Activated CD4-positive, alpha-beta T cell treated with anti-CD3 and anti-CD28 coated beads, Interleukin-10, Interleukin-2, amounts not matched to agents 100 ng/mL and 50 ng/mL, durations not matched to agents 16 hours and 8 hours (primary cell): ENCODE measurements at regions not wholly inside any gene's neighbourhood (a gene's known extent, or its start where the extent isn't known, plus 50 kb on each side); places are given as distances from the start of the nearest gene placed in this dataset.

Source experiments
- DNase-seq: peaks from one replicate; pipeline ENCODE4 v3.0.0-alpha.2; 2020

DNA sequence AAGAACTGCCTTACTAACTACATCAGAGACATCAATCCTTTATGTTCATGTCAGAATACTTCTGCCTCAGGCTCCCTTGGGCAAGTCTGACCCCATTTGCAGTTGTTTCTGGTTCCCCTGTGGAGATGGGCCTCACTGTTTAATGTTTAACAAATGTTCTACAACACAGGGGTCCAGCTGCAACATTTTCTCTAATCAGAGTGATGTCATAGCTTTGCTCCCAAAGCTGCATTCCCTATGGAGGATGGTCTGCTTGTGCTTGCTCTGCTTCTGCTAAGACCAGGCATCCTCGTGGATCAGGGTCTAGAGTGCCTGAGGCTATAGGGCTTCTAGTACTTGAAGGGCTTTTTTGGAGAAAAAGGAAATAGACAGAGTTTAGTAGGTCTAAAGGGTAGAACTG lies 1071.2 kb downstream of the TTLL7 start:
- DNase-seq, result no peak

DNA sequence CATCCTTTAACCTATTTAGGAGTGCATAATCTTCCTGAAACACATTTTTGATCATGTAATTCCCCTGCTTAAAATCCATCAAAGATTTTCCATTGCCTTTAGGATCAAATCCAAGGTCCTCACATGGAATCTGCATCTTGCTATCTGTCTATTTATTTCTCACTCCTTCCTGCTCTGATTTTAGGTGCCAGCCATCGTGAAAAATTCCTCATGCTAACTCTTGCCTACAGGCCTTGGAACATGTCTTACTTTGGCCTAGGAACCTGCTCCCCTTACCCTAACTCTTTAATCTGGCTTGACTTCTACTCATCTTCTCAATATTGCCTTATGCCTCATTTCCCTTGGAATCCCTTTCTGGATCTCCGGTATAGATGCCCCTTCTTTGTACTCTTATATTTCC lies 1074.3 kb downstream of the TTLL7 start:
- DNase-seq, result no peak

DNA sequence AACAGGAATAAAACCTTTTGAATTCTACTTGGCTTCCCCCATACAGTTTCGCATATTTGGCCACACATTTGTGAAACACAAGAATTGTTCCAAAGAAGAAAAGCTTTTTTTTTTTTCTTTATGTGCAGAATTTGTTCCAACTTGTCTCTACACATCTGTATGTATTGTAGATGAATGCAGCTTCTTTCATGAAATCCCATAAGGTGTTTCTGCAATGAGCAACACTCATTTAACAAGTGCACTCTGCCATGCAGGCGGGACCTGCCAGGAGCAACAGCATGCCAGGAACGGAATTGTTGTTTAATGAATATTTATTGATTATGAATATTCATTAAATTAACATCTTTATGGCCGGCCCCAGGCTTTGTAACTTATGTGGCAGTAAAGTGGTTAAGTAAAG lies 1075.0 kb downstream of the TTLL7 start:
- no peak for DNase-seq

DNA sequence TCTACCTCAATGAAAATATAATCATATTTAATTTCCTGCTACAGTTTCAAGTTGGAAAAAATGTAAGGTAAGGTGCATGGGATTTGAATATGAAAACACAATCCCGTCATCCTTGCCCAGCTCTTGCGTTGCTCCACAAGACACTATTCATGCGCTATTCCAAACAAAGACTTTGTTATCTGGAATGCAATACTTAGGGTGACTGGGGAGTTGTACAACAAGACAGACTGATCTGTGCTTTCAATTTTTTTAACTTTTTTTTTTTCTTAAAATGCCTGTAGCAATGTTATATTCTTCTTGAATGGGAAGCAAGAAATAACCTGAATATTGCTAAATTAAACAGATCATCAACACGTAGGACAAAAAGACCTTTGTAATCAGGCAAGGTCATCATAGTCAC lies 1077.2 kb downstream of the TTLL7 start:
- DNase-seq, result no peak

DNA sequence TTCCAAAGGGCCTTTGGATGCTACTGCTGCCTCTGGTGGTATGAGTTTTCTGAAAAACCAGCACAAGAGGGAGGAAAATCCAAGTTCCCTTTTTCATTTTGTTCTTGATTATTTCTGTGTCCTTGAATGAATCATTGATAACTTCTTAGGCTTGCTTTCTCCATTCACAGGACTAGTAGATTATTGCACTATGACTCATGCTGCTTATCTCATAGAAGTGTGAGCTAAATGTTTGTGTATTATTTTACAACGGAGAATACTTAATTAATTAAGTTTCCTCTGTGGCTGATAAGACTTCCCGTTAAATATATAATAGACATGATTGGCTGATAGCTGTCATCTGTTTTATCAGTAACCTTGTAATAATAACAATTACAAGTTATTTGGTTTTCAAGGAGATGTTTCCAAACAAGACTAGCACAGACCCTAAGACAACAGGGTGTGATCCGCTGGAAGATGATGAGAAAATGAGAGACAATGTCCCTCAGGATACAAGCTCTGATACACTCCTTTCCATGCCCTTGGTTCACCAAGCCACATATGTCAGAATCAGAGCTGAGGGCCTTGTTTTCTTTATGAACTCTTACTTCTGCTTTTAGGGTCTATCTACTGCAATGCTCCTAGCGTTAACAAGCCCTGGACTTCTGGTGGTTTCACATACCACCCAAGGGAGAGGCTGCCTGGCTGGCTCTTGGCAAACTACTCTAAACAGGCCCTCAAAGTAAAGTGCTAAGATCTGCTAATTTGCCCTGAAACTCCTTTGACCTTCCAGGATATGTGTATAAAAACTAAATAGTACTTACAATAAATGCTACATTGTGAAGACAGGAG lies 1078.3 kb downstream of the TTLL7 start:
- no peak for DNase-seq

DNA sequence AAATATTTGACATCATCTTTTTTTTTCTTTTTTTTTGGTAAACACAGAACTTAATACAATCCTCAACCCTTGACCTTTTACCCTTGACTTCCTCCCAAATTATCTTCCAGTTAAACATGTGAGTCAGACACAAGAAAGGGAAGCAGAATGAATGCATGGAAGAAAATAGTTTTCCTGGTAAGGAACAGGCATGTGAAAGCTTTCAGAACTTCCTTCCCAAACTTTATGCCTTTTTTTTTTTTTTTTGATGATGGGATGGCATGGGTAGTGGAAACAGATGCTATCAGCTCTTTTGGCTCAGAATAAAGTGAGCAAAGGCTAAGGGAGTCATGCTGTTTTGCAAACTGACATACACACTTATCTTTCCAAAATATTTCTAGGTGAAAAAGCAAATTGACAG lies 1079.1 kb downstream of the TTLL7 start:
- DNase-seq, result no peak

DNA sequence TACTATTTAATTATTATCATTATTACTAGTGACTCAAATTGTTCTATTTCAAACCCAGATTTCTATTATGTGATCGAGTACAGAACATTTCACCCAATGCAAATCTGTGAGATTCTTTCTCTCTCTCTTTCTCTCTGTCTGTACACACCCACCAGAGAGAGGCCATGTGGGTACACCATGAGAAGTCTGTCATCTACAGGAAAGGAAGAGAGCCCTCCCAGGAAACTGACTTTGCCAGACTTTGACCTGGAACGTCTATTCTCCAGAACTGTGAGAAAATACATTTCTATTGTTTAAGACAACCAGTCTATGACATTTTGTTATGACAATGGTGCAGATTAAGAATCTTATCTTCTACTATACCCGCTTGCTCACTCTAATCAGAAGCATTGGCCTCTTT lies 1091.6 kb downstream of the TTLL7 start:
- DNase-seq, result no peak

DNA sequence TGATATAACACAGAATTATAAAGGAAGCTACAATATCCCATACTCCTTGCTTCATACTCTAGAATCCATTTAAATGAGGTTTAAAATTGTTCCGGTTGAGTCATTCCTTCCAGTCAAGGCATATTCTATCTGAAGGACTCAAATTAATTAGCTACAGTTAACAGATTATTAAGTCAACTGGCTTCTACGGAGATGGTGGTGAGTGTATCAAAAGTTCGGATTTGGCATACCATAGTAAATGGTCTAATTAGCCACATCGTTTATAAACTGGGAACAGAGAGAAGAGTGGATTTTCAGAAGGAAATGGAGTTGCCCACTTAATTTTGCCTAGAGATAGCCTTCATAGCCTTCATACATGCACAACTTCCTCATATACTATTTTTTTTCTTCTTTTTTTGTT lies 1095.3 kb downstream of the TTLL7 start:
- DNase-seq, result no peak

DNA sequence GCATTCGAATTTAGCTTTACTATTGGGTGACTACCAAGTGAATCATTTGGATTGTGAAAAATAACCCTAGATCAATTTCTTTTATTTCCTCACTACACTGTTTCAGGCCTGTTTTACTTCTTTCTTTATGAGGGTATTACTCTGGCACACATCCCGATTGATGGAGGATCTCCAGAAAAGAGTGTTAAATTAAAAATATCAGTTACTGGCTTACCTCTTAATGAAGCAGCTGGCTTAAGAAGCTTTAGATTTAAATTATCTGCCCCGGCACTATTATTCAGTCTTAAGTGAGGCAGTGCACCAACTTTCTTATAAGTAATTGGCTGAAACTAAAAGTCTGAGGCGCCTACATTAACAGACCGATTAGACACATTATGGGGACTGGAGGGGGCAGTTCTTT lies 1097.4 kb downstream of the TTLL7 start:
- DNase-seq, result no peak

DNA sequence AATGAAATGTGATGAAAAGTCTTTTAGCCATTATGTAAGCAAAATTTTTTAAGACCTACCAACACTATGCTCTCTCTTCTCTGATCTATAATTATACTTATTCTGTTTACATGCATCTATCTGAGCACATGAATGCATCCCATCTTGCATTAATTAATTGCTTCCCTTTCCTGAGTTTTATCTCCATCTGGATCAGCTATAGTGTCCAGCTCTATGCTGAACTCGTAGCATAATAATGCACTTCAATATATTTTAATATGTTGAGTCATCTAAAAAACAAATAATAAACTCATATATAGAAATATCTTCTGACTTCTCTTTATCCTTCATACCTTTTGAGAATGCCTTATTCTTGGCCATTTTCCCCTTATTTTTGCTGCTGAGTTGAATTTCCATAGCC lies 1097.8 kb downstream of the TTLL7 start:
- no peak for DNase-seq

DNA sequence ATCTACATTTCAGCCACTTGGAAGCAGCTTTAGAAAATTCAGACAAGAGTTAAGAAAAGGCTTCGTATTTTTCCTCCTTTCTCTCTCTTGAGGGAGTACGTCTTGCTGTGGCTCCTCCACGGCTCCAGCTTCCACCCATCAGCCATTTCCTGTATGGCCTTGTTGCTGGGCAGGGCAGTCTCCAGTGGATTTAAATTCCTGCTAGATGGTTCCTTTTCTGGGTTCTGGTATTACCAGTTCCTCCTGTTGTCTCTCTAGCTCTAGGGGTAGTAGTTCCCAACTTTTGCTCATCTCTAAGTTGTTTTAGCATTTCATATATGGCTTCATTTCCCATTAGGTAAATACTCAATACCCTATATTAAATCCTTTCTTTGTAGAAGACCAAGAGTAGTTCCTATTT lies 1098.3 kb downstream of the ADGRL2 start:
- no peak for DNase-seq

DNA sequence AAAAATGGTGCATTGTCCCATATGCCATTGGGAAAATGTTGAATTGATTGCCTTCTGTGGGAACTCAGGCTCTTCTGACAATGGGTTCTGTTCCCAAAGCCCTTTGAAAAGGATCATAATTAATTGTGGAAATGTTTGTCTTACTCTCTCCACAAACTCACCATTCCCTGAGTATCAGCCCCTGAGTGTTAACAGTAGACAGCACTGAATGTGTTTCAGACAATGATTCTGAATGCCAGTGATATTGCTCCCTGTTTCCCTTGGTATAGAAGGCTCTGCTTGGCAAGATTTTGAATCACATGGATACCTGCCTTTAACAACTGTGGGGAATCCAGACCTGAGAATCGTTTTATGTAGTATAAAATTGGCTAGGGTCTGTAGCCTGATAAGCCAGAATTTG lies 1096.8 kb downstream of the ADGRL2 start:
- DNase-seq, result no peak

DNA sequence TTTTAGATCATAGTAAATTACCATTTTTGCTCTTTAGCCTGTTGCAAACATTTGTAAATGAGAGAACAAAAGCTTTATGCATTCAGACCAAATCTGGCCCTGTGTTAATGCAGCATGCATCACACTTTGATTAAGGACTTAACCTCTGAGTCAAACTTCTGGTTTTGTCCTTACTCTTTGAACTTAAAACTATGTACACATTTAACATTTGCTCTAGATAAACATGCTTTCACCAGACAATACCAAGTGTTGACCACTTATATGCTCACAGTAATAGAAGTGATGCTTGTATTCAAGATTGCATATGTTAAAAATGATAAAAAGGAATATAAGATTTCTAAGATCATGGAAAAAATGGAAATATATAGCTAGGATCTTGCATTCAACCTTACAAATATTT lies 1095.3 kb downstream of the ADGRL2 start:
- no peak for DNase-seq

DNA sequence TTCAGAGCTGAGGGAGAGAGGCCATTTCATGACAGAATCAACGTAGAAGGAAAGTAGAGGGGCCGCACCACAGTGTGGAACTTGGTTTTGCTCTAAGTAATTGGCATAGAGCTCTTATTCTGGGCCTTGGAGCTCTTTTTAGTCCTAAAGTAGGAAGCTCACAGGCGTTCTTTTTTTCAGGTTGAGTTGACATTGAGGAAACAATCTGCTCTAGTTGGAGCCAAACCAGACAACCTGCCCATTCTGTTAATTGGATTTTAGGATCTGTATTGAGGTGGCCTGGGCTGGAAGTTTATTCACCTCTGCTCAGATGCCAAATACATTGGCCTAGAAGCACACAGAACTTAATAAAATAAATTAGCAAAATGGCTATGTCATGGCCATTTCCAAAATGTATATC lies 1093.9 kb downstream of the ADGRL2 start:
- no peak for DNase-seq

DNA sequence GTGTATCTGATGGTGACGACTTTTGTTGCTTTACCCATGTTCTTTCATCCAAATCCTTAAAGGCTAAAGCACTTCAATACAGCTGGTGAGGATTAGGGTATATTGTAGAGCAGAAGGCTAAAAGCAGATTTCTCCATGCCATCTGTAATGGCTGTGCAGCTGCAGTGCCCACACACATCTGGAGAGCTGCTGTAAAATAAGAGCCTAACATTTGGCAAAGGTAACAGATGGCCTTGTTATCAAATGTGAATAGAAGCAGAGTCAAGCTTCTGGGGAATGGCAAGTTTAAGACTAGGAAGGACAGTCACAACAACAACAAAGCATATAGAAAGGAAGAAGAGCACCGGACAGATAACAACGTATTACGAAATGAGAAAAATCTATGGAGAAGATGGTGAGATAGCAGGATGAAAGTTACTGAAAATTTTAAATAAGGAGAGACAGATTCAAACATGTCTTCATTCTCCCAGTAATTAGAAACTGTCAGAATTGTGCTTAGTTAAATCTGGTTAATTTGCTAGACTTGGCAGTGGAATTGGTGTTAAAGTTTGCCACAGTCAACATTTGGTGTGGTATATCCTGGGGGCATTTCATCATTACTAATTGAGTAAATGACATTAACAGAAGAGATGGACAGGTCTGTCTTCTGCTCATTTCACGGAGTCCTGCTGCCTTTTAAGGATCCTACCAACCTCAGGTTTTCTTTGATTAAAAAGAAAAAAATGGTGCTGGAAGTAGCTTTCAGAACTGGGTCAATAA lies 1093.2 kb downstream of the ADGRL2 start:
- DNase-seq, result no peak

DNA sequence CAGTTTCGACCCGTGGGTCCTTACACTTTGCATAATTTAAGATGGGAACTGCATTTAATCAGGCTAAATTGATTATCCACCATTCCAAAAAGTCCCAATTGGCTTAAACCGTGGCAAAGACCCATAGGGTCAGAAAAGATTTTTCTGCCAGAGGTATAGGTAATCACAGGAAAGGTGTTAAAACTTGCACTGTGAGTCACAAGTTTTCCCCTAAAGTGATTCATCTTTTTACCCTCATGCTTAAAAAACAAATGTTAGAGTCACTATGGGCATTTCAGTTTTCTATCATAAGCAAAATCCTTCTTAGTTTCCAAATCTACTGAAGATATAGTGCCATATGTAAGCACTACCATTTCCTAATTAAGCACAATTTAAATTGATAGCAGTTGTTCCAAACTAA lies 1079.8 kb downstream of the ADGRL2 start:
- DNase-seq, result no peak

DNA sequence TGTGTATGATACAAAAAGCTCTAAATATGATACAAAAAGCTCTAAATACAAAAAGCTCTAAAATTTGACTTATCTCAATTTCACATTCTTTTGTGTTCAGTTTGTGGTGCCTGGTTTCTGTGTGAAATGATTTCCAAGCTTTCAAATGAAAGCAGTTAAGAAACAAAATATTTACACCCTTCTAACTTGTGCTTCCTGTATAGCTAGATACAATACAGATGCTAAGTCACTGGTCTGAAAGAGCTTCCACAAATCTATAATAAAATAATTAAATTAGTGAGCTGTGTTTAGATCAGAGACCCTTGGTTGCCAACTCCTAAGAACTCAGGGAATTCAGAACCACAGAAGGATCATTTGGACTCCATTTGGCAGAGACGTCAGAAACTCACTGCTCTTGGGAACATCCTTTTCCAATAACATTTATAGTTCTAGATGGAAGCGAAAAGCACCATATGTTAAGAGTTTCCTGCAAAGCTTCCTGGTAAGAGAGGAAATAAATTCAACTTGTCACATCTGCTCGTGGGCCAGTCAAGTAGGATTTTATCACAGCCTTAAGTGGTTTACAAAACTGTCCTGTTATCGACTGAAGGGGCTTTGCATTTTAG lies 1079.1 kb downstream of the ADGRL2 start:
- DNase-seq, result no peak

DNA sequence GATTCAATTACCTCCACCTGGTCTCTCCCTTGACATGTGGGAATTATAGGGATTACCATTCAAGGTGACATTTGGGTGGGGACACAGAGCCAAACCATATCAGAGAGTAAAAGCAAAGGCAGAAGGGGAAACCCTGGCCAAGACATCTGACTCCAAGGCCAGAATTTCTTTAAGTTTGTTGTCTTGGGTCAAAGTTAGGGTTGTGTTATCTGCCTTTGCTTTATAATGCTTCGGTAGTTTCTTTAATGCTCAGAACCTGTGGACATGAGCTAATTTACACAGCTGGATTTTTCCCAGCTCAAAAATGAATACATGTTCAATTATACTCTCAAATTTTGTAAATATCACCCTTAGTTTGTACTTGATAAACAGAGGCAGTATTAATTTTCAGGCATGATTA lies 1074.4 kb downstream of the ADGRL2 start:
- no peak for DNase-seq

DNA sequence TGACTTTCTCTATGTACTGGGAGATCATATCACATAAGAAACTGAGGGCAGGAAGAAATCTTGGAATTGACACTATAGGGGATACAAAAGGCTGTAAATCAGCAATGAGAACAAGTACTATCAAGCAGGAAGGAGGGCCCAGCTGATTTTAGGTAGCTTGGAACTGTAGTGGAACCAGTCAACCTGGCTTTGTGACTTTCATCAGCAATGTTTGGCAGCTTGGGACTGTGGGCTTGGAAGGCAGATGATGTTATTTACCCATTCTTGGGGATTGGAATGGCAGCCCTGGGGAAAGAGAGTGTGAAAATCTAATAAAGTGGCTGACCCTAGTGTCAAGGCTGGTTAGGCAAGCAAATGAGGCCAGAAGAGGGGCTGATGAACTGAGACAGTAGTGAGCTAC lies 1073.3 kb downstream of the ADGRL2 start:
- DNase-seq, result no peak

DNA sequence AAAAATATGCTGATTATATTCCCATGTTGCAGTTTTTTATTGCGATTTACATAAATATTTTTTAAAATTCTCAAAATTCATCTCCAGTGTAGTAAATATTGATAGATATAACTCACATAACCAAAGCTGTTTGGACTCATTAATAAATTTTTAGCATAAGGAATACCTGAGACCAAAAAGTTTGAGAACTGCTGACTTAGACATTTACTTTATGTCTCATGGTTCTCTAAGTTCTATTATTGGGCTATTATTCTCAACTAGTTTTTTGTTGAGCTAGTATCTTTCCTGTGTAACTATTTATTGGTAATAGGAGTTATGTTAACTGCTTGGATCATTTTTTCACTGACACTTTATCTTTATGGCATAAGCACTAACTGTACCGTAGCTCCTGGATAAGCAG lies 1069.6 kb downstream of the ADGRL2 start:
- DNase-seq, result no peak

DNA sequence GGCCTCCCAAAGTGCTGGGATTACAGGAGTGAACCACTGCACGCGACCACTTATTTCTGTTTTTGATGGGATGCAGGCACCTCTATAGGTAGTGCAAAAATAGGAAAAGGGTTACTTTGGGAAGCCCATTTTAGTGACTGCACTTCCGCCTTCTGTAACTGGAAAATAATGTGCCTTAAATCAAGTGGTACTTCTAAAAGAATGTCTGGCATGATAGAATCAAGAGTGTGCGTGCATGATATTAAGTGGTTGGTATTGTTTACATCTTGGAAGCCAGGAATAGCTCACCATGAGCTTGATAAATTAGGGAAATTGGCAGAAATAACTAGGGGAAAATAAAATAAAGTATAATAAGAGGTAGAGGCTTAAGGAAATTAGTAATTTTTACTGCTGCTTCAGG lies 1067.0 kb downstream of the ADGRL2 start:
- no peak for DNase-seq

DNA sequence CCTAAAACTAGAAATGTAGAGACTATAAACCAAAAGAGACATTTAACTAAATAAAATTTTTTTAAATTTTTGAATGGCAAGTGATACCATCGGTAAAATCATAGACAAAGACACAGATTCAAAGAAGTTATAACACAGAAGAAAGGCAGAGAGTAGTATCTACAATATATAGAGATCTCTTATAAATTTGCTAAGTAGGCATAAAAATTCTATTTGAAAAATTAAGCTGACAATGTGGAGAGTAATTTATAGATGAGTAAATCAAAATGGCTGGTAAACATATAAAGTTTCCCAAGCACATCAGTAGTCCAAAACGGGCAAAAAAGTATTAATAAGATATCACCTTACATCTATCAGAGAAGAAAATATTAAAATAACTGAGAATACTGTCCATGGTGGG lies 1061.0 kb downstream of the ADGRL2 start:
- DNase-seq, result no peak

DNA sequence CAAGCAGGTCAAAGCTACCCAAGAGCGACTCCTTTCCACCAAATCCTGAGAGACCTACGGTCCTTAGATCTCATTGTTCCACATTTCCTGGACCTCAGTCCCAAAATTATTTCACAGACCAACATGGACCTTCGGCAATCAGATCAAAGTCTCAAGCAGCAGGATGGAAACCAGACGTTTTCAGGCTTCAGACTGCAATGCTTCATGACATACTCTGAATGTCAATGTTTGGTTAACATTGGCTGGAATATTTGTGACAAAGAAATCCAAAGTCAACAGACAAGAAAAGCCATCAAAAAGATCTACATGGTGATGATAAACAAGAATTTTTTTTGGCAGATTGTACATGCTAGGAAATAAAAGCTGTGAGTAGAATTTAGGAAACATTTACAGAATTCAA lies 1057.3 kb downstream of the ADGRL2 start:
- DNase-seq, result no peak

DNA sequence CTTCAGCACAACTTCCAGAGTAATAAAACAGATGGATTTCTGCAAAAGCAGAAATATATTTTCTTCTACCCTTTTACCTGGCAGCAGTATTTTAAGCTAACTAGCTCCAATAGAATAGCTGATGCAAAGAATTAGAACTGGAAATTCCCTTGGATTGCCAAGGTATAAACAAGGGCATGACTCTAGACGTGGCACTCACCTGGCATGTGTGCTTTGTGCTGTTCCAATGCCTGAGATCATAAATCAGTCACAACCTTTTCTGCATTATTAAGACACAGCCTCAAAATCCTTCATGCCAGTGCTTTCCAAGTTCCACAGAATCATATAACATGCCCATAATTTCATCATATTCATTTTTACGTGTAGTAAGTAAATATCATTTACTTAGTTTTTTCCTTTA lies 1048.7 kb downstream of the ADGRL2 start:
- DNase-seq, result no peak
